GM12878 (cell line): ENCODE measurements at regions not wholly inside any gene's neighbourhood (a gene's known extent, or its start where the extent isn't known, plus 50 kb on each side); places are given as distances from the start of the nearest gene placed in this dataset.

Experiments used
- ATAC-seq: fragments of 200-7000 bp; cut with Tn5 transposase; 3 replicates; pipeline ENCODE4 v1.9.1; 2020; ENCODE audit warnings: mild to moderate bottlenecking, moderate library complexity
- BruUV-seq: library from RNA; stranded (reverse); fragments of 400-500 nt; replicated peaks from 2 replicates; lab custom pipeline; 2021; lab: Mats Ljungman, UMichigan
- CTCF ChIA-PET: fragments of 300-600 bp; sonication (Branson Sonifier 250); formaldehyde crosslinking; extraction: SDS; loops from one replicate; lab custom pipeline; 2021; ENCODE audit warnings: inconsistent platforms; lab: Yijun Ruan, JAX
- POLR2A ChIA-PET: fragments of 350-600 bp; formaldehyde crosslinking; extraction: SDS; loops from one replicate; lab custom pipeline; 2021; ENCODE audit warnings: inconsistent platforms; lab: Charles Lee
- RAD21 ChIA-PET: fragments of 300-600 bp; sonication (Branson Sonifier 250); formaldehyde crosslinking; loops from one replicate; lab custom pipeline; 2023; ENCODE audit warnings: antibody characterized with exemption; ENCODE audit not compliant: unreplicated experiment; lab: Charles Lee
- SMC1A ChIA-PET: fragments of 300-600 bp; sonication (Branson Sonifier 250); formaldehyde crosslinking; loops from one replicate; lab custom pipeline; 2023; ENCODE audit not compliant: unreplicated experiment, uncharacterized antibody; lab: Charles Lee
- DNase-seq: peaks from one replicate; pipeline ENCODE4 v3.0.0-alpha.2; 2011; ENCODE audit warnings: low read depth, low spot score
- FAIRE-seq: peaks from 3 replicates; lab custom pipeline; 2011; peaks lifted over from hg19 to GRCh38; lab: Jason Lieb, UNC
- H2AFZ ChIP-seq: 2 replicates; pipeline ENCODE4 v1.6.0; 2011; ENCODE audit warnings: low read depth, low read length, control low read depth; ENCODE audit not compliant: control insufficient read depth
- H3K27ac ChIP-seq: 2 replicates; pipeline ENCODE4 v1.5.1; 2011; ENCODE audit warnings: control low read depth; ENCODE audit not compliant: control insufficient read depth, insufficient read depth
- H3K27me3 ChIP-seq, 2 experiments: replicated peaks in 1 of 2; 2 replicates each; pipeline versions ENCODE4 v1.6.0 to v1.6.1; 2011; ENCODE audit warnings: low read length in 1 of 2; ENCODE audit not compliant: control insufficient read depth in 2 of 2, insufficient read depth in 2 of 2
- H3K36me3 ChIP-seq, 2 experiments: 2 replicates each; pipeline ENCODE4 v1.5.1; 2011; ENCODE audit warnings: low read length in 1 of 2; ENCODE audit not compliant: control insufficient read depth in 2 of 2, insufficient read depth in 2 of 2
- H3K4me1 ChIP-seq: 2 replicates; pipeline ENCODE4 v1.6.1; 2011; ENCODE audit warnings: mild to moderate bottlenecking, low read length, moderate library complexity, mixed read lengths; ENCODE audit not compliant: control insufficient read depth, insufficient read depth
- H3K4me2 ChIP-seq: 2 replicates; pipeline ENCODE4 v1.6.0; 2011; ENCODE audit warnings: control low read depth; ENCODE audit not compliant: control insufficient read depth, insufficient read depth
- H3K4me3 ChIP-seq: fragments of 200-600 bp; sonication (generic); 2 replicates; pipeline ENCODE4 v1.5.1; 2016
- H3K79me2 ChIP-seq: 2 replicates; pipeline ENCODE4 v1.6.0; 2011; ENCODE audit warnings: low read length; ENCODE audit not compliant: control insufficient read depth, insufficient read depth
- H3K9ac ChIP-seq: 2 replicates; pipeline ENCODE4 v1.8.0; 2011; ENCODE audit warnings: low read length, control low read depth, mixed read lengths; ENCODE audit not compliant: control insufficient read depth, insufficient read depth
- H3K9me3 ChIP-seq: replicated peaks from 3 replicates; pipeline ENCODE4 v1.5.1; 2011; ENCODE audit warnings: mild to moderate bottlenecking, low read length; ENCODE audit not compliant: control insufficient read depth, insufficient read depth
- H4K20me1 ChIP-seq: 2 replicates; pipeline ENCODE4 v1.6.0; 2011; ENCODE audit not compliant: control insufficient read depth, insufficient read depth
- BCL11A ChIP-seq: IDR thresholded peaks from 2 replicates; pipeline ENCODE4 v1.6.1; 2011; ENCODE audit warnings: low read depth, low read length
- CEBPB ChIP-seq, 2 experiments: fragments of 150-350 bp in 1 of 2; IDR thresholded peaks; 2 replicates each; pipeline ENCODE4 v1.6.1; 2012 to 2014; ENCODE audit warnings: low read depth in 2 of 2, low read length in 2 of 2, borderline replicate concordance in 1 of 2, inconsistent platforms in 1 of 2
- CHD4 ChIP-seq: fragments of 200-600 bp; sonication (generic); IDR thresholded peaks from 2 replicates; pipeline ENCODE4 v1.6.1; 2016; ENCODE audit warnings: mild to moderate bottlenecking
- CREM ChIP-seq: IDR thresholded peaks from 2 replicates; pipeline ENCODE4 v1.6.1; 2014; ENCODE audit warnings: antibody characterized with exemption, low read depth
- FOXK2 ChIP-seq: fragments of 450-650 bp; IDR thresholded peaks from 2 replicates; pipeline ENCODE4 v1.6.1; 2017; ENCODE audit warnings: mild to moderate bottlenecking, moderate library complexity
- GABPA ChIP-seq: IDR thresholded peaks from 2 replicates; pipeline ENCODE4 v1.6.1; 2014; ENCODE audit warnings: antibody characterized with exemption, low read depth, mild to moderate bottlenecking, inconsistent platforms
- HDAC2 ChIP-seq: fragments of 200-600 bp; sonication (generic); IDR thresholded peaks from 2 replicates; pipeline ENCODE4 v1.6.1; 2017
- KAT2A ChIP-seq: conservative IDR thresholded peaks from 2 replicates; pipeline ENCODE4 v1.6.1; 2011; ENCODE audit warnings: low read depth, low read length; ENCODE audit not compliant: control insufficient read depth
- LARP7 ChIP-seq: fragments of 450-650 bp; IDR thresholded peaks from 2 replicates; pipeline ENCODE4 v1.6.1; 2017; ENCODE audit warnings: mild to moderate bottlenecking
- MTA3 ChIP-seq: IDR thresholded peaks from 2 replicates; pipeline ENCODE4 v1.6.1; 2012; ENCODE audit warnings: low read length, inconsistent platforms, borderline replicate concordance
- NR2C2 ChIP-seq: IDR thresholded peaks from 2 replicates; pipeline ENCODE4 v1.6.1; 2011; ENCODE audit warnings: borderline replicate concordance, low read depth; ENCODE audit not compliant: control insufficient read depth, insufficient read length
- RAD51 ChIP-seq: fragments of 450-650 bp; IDR thresholded peaks from 2 replicates; pipeline ENCODE4 v1.6.1; 2016; ENCODE audit warnings: moderate library complexity, mild to moderate bottlenecking, inconsistent platforms
- STAT1 ChIP-seq: fragments of 450-650 bp; conservative IDR thresholded peaks from 2 replicates; pipeline ENCODE4 v1.6.1; 2014; ENCODE audit warnings: antibody characterized with exemption, mild to moderate bottlenecking
- TCF3 ChIP-seq: IDR thresholded peaks from 2 replicates; pipeline ENCODE4 v1.6.1; 2012; ENCODE audit warnings: low read depth, mild to moderate bottlenecking, low read length, borderline replicate concordance; ENCODE audit not compliant: insufficient read depth
- ZNF217 ChIP-seq: fragments of 450-650 bp; IDR thresholded peaks from 2 replicates; pipeline ENCODE4 v1.6.1; 2017; ENCODE audit warnings: antibody characterized with exemption, mild to moderate bottlenecking
- ZNF24 ChIP-seq: fragments of 450-650 bp; IDR thresholded peaks from 2 replicates; pipeline ENCODE4 v1.6.1; 2017; ENCODE audit warnings: antibody characterized with exemption, mild to moderate bottlenecking
- WGBS: methylation state at CpG from one replicate; pipeline ENCODE4 v1.1.6; 2016; ENCODE audit warnings: low lambda C conversion rate; ENCODE audit not compliant: insufficient replicate concordance, insufficient coverage; ENCODE audit errors: missing lambda C conversion rate; 5-methylcytosine and 5-hydroxymethylcytosine counted together
- in situ Hi-C: fragments of 300-500 bp; cut with MboI; formaldehyde crosslinking; loops from 9 replicates; pipeline ENCODE4 v1.14.3; 2018; ENCODE audit warnings: mixed read lengths
- intact Hi-C: fragments of 100-400 bp; cut with micrococcal nuclease; formaldehyde crosslinking; loops from one replicate; pipeline ENCODE4 v1.14.2; 2022; ENCODE audit not compliant: unreplicated experiment
- TF ChIP-seq, protein P1 (sequence below): IDR thresholded peaks from 2 replicates; pipeline ENCODE4 v1.6.1; 2012; ENCODE audit warnings: low read depth, low read length, improper control_type of control experiment
- TF ChIP-seq, protein P2 (sequence below): fragments of 450-650 bp; IDR thresholded peaks from 2 replicates; pipeline ENCODE4 v1.6.1; 2016; ENCODE audit warnings: mild to moderate bottlenecking, moderate library complexity, borderline replicate concordance
- TF ChIP-seq, protein P3 (sequence below): IDR thresholded peaks from 2 replicates; pipeline ENCODE4 v1.6.1; 2012; ENCODE audit warnings: low read length, inconsistent platforms

DNA sequence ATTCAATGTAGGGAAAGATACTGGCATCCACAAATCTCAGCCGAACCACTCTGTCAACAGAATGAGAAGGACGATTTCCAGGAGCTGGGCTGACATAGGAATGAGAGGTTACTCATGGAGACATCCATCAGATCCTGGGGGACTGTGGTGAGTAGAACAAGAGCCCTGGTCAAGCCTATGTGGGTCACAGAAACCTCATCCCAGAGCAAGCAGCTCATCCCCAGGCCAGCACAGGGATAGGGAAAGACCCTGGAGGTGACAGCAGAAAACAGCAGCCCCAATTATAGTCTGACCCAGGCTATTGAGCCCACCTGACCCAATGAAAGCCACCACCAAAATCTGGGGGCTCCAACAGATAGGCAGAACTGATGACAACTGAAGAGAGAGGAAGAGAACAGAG, 128.0 kb upstream of the SERPIND1 start:
- H4K20me1 ChIP-seq: no peaks in the 10 kb centered on the region
- intact Hi-C loops: no loop called here
- DNase-seq (no peak), ATAC-seq (no peak), FAIRE-seq (no peak)
- H3K9ac ChIP-seq: no peak overlapping the region
- no peaks in the 10 kb centered on the region for H3K27me3 ChIP-seq
- no peak for TF ChIP-seq NR2C2
- no peak for TF ChIP-seq STAT1
- TF ChIP-seq MTA3: no peak
- TF ChIP-seq, protein P1, sequence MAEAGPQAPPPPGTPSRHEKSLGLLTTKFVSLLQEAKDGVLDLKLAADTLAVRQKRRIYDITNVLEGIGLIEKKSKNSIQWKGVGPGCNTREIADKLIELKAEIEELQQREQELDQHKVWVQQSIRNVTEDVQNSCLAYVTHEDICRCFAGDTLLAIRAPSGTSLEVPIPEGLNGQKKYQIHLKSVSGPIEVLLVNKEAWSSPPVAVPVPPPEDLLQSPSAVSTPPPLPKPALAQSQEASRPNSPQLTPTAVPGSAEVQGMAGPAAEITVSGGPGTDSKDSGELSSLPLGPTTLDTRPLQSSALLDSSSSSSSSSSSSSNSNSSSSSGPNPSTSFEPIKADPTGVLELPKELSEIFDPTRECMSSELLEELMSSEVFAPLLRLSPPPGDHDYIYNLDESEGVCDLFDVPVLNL: no peak
- TF ChIP-seq, protein P2, sequence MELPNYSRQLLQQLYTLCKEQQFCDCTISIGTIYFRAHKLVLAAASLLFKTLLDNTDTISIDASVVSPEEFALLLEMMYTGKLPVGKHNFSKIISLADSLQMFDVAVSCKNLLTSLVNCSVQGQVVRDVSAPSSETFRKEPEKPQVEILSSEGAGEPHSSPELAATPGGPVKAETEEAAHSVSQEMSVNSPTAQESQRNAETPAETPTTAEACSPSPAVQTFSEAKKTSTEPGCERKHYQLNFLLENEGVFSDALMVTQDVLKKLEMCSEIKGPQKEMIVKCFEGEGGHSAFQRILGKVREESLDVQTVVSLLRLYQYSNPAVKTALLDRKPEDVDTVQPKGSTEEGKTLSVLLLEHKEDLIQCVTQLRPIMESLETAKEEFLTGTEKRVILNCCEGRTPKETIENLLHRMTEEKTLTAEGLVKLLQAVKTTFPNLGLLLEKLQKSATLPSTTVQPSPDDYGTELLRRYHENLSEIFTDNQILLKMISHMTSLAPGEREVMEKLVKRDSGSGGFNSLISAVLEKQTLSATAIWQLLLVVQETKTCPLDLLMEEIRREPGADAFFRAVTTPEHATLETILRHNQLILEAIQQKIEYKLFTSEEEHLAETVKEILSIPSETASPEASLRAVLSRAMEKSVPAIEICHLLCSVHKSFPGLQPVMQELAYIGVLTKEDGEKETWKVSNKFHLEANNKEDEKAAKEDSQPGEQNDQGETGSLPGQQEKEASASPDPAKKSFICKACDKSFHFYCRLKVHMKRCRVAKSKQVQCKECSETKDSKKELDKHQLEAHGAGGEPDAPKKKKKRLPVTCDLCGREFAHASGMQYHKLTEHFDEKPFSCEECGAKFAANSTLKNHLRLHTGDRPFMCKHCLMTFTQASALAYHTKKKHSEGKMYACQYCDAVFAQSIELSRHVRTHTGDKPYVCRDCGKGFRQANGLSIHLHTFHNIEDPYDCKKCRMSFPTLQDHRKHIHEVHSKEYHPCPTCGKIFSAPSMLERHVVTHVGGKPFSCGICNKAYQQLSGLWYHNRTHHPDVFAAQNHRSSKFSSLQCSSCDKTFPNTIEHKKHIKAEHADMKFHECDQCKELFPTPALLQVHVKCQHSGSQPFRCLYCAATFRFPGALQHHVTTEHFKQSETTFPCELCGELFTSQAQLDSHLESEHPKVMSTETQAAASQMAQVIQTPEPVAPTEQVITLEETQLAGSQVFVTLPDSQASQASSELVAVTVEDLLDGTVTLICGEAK: no peak
- no peak for TF ChIP-seq KAT2A
- no peak for TF ChIP-seq RAD51
- TF ChIP-seq TCF3: no peak
- TF ChIP-seq FOXK2: no peak
- TF ChIP-seq LARP7: no peak
- TF ChIP-seq HDAC2: no peak
- TF ChIP-seq CHD4: no peak
- TF ChIP-seq BCL11A: no peak
- TF ChIP-seq GABPA: no peak
- TF ChIP-seq, protein P3, sequence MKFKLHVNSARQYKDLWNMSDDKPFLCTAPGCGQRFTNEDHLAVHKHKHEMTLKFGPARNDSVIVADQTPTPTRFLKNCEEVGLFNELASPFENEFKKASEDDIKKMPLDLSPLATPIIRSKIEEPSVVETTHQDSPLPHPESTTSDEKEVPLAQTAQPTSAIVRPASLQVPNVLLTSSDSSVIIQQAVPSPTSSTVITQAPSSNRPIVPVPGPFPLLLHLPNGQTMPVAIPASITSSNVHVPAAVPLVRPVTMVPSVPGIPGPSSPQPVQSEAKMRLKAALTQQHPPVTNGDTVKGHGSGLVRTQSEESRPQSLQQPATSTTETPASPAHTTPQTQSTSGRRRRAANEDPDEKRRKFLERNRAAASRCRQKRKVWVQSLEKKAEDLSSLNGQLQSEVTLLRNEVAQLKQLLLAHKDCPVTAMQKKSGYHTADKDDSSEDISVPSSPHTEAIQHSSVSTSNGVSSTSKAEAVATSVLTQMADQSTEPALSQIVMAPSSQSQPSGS: no peak
- no peak for TF ChIP-seq CREM
- TF ChIP-seq ZNF24: no peak
- no peak for TF ChIP-seq ZNF217
- no peak for TF ChIP-seq CEBPB (IDR thresholded peaks at IDR 0.05; ENCODE audit: borderline replicate concordance in 1 of 2, low read depth in 2 of 2, low read length in 2 of 2)
- CTCF ChIA-PET: interaction anchor here (1.9 kb wide), 1 partner anchor 81 kb away, joined by 4 read pairs; no protein-coding TSS in a partner anchor
- 41% methylated on average over 2 of the region's 2 CpGs for WGBS
- H2AFZ ChIP-seq: no peak overlapping the region
- no TSS peak for BruUV-seq
- no peak overlapping the region for H3K27ac ChIP-seq
- no peak overlapping the region for H3K4me2 ChIP-seq
- RAD21 ChIA-PET: no interaction called here
- H3K4me1 ChIP-seq: no peaks in the 10 kb centered on the region
- H3K36me3 ChIP-seq: no peaks in the 10 kb centered on the region
- in situ Hi-C loops: no loop called here
- POLR2A ChIA-PET: no interaction called here
- H3K79me2 ChIP-seq: no peaks in the 10 kb centered on the region
- no peaks in the 10 kb centered on the region for H3K9me3 ChIP-seq
- SMC1A ChIA-PET: no interaction called here
- H3K4me3 ChIP-seq: no peak overlapping the region
